C4-2B (cell line): ENCODE measurements at regions not wholly inside any gene's neighbourhood (a gene's known extent, or its start where the extent isn't known, plus 50 kb on each side); places are given as distances from the start of the nearest gene placed in this dataset.

Experiments used
- CTCF ChIP-seq: fragments of 450-650 bp; conservative IDR thresholded peaks from 2 replicates; pipeline ENCODE4 v1.5.1; 2017; ENCODE audit warnings: mild to moderate bottlenecking
- ZFX ChIP-seq: fragments of 450-650 bp; IDR thresholded peaks from 2 replicates; pipeline ENCODE4 v1.6.1; 2017

GRCh38 chr3:132145833-132146232 is 111.0 kb upstream of the CPNE4 start:
- TF ChIP-seq CTCF, result no peak
- no peak for TF ChIP-seq ZFX
